DOHH2 (cell line): ENCODE measurements at regions not wholly inside any gene's neighbourhood (a gene's known extent, or its start where the extent isn't known, plus 50 kb on each side); places are given as distances from the start of the nearest gene placed in this dataset.

Experiments
- EZH2phosphoT487 ChIP-seq: fragments of 200-600 bp; sonication (generic); IDR thresholded peaks from 2 replicates; pipeline ENCODE4 v1.6.1; 2017; ENCODE audit warnings: borderline replicate concordance, mild to moderate bottlenecking, antibody characterized with exemption, low read length, moderate library complexity, mixed read lengths
- TF ChIP-seq, protein P1 (sequence below): fragments of 200-600 bp; sonication (generic); IDR thresholded peaks from one replicate; pipeline ENCODE4 v1.5.1; 2014; ENCODE audit warnings: antibody characterized with exemption, mild to moderate bottlenecking, low read depth, low read length; ENCODE audit not compliant: poor library complexity, severe bottlenecking

GRCh38 chr3:96719921-96720320, 94.5 kb upstream of the EPHA6 start:
- TF ChIP-seq, protein P1, sequence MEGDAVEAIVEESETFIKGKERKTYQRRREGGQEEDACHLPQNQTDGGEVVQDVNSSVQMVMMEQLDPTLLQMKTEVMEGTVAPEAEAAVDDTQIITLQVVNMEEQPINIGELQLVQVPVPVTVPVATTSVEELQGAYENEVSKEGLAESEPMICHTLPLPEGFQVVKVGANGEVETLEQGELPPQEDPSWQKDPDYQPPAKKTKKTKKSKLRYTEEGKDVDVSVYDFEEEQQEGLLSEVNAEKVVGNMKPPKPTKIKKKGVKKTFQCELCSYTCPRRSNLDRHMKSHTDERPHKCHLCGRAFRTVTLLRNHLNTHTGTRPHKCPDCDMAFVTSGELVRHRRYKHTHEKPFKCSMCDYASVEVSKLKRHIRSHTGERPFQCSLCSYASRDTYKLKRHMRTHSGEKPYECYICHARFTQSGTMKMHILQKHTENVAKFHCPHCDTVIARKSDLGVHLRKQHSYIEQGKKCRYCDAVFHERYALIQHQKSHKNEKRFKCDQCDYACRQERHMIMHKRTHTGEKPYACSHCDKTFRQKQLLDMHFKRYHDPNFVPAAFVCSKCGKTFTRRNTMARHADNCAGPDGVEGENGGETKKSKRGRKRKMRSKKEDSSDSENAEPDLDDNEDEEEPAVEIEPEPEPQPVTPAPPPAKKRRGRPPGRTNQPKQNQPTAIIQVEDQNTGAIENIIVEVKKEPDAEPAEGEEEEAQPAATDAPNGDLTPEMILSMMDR: no peak
- no peak for TF ChIP-seq EZH2phosphoT487
